NT2/D1 (cell line): ENCODE measurements at regions not wholly inside any gene's neighbourhood (a gene's known extent, or its start where the extent isn't known, plus 50 kb on each side); places are given as distances from the start of the nearest gene placed in this dataset.

Experiments used
- DNase-seq: peaks from one replicate; pipeline ENCODE4 v3.0.0-alpha.2; 2011; ENCODE audit warnings: low read depth, low spot score
- H3K27me3 ChIP-seq: 2 replicates; pipeline ENCODE4 v1.6.0; 2011; ENCODE audit warnings: mild to moderate bottlenecking; ENCODE audit not compliant: insufficient read length, insufficient read depth
- H3K36me3 ChIP-seq: 2 replicates; pipeline ENCODE4 v1.6.1; 2011; ENCODE audit warnings: mild to moderate bottlenecking, low read length, mixed read lengths; ENCODE audit not compliant: insufficient read depth, insufficient read length
- H3K4me1 ChIP-seq: 2 replicates; pipeline ENCODE4 v1.5.1; 2011; ENCODE audit not compliant: insufficient read depth, insufficient read length
- H3K4me3 ChIP-seq: 2 replicates; pipeline ENCODE4 v1.5.1; 2011; ENCODE audit warnings: low read depth; ENCODE audit not compliant: insufficient read length
- H3K9ac ChIP-seq: 2 replicates; pipeline ENCODE4 v1.6.0; 2011; ENCODE audit warnings: low read depth; ENCODE audit not compliant: insufficient read length
- H3K9me3 ChIP-seq: 2 replicates; pipeline ENCODE4 v1.5.1; 2011; ENCODE audit warnings: mild to moderate bottlenecking, low read length; ENCODE audit not compliant: insufficient read depth
- SUZ12 ChIP-seq: IDR thresholded peaks from 2 replicates; pipeline ENCODE4 v1.6.1; 2011; ENCODE audit not compliant: insufficient read length, insufficient read depth; ENCODE audit errors: extremely low read depth
- YY1 ChIP-seq: IDR thresholded peaks from 2 replicates; pipeline ENCODE4 v1.6.1; 2011; ENCODE audit not compliant: insufficient read length, insufficient read depth
- ZNF274 ChIP-seq: IDR thresholded peaks from 2 replicates; pipeline ENCODE4 v1.6.1; 2011; ENCODE audit warnings: mild to moderate bottlenecking, low read depth, low read length

DNA sequence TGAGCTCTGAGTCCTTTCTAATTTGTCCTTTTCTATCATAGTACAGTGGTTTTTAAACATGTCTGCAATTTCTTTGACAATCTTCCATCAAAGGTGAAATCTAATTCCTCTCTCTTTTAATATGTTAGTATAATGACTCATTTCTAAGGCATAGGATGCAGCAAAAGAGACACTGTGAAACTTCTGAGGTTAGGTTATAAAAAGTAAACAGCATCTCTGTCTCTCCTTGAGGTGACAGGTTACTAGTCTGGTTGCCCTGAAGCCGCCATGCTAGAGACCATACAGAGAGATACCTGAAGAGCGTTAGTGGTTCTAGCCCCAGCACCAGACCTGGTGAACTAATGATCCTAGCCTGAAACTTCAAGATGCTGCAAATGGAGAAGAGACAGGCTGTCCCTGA, 114.3 kb downstream of the PPM1A start:
- H3K27me3 ChIP-seq: no peaks in the 10 kb centered on the region
- H3K9me3 ChIP-seq: no peaks in the 10 kb centered on the region
- H3K36me3 ChIP-seq: no peaks in the 10 kb centered on the region
- no peak for DNase-seq
- no peaks in the 10 kb centered on the region for H3K4me1 ChIP-seq
- no peak overlapping the region for H3K9ac ChIP-seq
- TF ChIP-seq YY1: no peak
- no peak overlapping the region for H3K4me3 ChIP-seq

DNA sequence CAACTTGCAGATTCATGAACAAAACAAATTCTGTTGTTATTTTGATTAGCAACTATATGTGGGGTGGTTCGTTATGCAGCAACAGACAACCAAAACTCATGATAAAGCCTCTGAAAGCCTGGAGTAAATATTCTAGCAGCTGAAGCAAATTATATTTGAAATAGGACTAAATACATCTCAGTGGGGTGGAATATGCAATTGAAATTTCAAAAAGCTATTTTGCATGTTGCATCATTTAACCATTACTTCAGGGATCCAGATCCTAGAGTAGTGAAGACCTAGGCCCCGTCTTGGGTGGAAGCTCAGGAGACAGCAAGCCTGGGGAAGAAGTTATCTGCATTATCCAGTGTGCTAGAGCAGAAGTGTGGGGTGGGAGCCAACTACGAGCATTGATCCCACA, 114.7 kb downstream of the PPM1A start:
- H3K27me3 ChIP-seq: no peaks in the 10 kb centered on the region
- DNase-seq: no peak
- no peaks in the 10 kb centered on the region for H3K36me3 ChIP-seq
- H3K9ac ChIP-seq: no peak overlapping the region
- TF ChIP-seq SUZ12: no peak
- TF ChIP-seq ZNF274: no peak
- no peak for TF ChIP-seq YY1
- no peaks in the 10 kb centered on the region for H3K9me3 ChIP-seq
- H3K4me1 ChIP-seq: no peaks in the 10 kb centered on the region
- H3K4me3 ChIP-seq: no peak overlapping the region

DNA sequence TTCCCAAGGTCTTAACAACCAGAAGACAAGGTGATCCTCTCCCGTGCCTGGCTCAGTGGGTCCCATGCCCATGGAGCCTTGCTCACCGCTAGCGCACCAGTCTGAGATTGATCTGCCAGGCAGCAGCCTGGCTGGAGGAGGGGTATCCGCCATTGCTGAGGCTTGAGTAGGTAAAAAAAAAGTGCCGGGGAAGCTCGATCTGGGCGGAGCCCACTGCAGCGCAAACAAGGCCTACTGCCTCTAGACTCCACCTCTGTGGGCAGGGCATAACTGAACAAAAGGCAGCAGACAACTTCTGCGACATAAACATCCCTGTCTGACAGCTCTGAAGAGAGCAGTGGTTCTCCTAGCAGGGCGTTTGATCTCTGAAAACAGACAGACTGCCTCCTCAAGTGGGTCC, 104.0 kb downstream of the C14orf39 start:
- H3K27me3 ChIP-seq: no peaks in the 10 kb centered on the region
- no peak overlapping the region for H3K4me3 ChIP-seq
- TF ChIP-seq SUZ12 (no peak), YY1 (no peak), ZNF274 (no peak)
- H3K9me3 ChIP-seq: no peaks in the 10 kb centered on the region
- no peak overlapping the region for H3K9ac ChIP-seq
- H3K4me1 ChIP-seq: no peaks in the 10 kb centered on the region
- DNase-seq: no peak
- no peaks in the 10 kb centered on the region for H3K36me3 ChIP-seq
